Chondrocyte (in vitro differentiated cells): ENCODE measurements at regions not wholly inside any gene's neighbourhood (a gene's known extent, or its start where the extent isn't known, plus 50 kb on each side); places are given as distances from the start of the nearest gene placed in this dataset.

Experiments used
- DNase-seq: peaks from one replicate; pipeline ENCODE4 v3.0.0; 2021; ENCODE audit warnings: mixed read lengths, low spot score
- H3K27ac Mint-ChIP-seq: one replicate; pipeline ENCODE4 v1.8.0; 2021; ENCODE audit warnings: mild to moderate bottlenecking, moderate library complexity, mixed read lengths; ENCODE audit not compliant: unreplicated experiment
- H3K27me3 Mint-ChIP-seq: 2 replicates; pipeline ENCODE4 v1.8.0; 2021; ENCODE audit warnings: low read depth, mixed read lengths
- H3K36me3 Mint-ChIP-seq: 2 replicates; pipeline ENCODE4 v1.8.0; 2021; ENCODE audit warnings: low read depth, mixed read lengths
- H3K4me1 Mint-ChIP-seq: 2 replicates; pipeline ENCODE4 v1.8.0; 2021; ENCODE audit warnings: low read depth, mild to moderate bottlenecking, mixed read lengths
- H3K4me3 Mint-ChIP-seq: one replicate; pipeline ENCODE4 v1.8.0; 2021; ENCODE audit warnings: mild to moderate bottlenecking, moderate library complexity, mixed read lengths; ENCODE audit not compliant: unreplicated experiment
- H3K9me3 Mint-ChIP-seq: 2 replicates; pipeline ENCODE4 v1.8.0; 2021; ENCODE audit warnings: low read depth, mixed read lengths
- CTCF ChIP-seq: fragments of 200-600 bp; sonication (generic); IDR thresholded peaks from 2 replicates; pipeline ENCODE4 v1.5.0; 2021; ENCODE audit warnings: antibody characterized with exemption, mild to moderate bottlenecking, moderate library complexity

- H3K36me3 Mint-ChIP-seq, result no peaks in the 10 kb centered on the region
- no peak overlapping the region for H3K27ac Mint-ChIP-seq
- H3K9me3 Mint-ChIP-seq, result peaks cover 5% of the 10 kb centered on the region
- peak; percentile 44 for DNase-seq
- no peak overlapping the region for H3K4me3 Mint-ChIP-seq
- peaks cover 2% of the 10 kb centered on the region for H3K4me1 Mint-ChIP-seq
- TF ChIP-seq CTCF, result no peak
- H3K27me3 Mint-ChIP-seq, result peaks cover 7% of the 10 kb centered on the region
Observed at GRCh38 chr1:5776035-5776550, 216.1 kb downstream of the NPHP4 start.

- peaks cover 5% of the 10 kb centered on the region for H3K9me3 Mint-ChIP-seq
- peaks cover 5% of the 10 kb centered on the region for H3K4me1 Mint-ChIP-seq
- H3K27me3 Mint-ChIP-seq, result peaks cover 13% of the 10 kb centered on the region
- no peak overlapping the region for H3K27ac Mint-ChIP-seq
- no peak overlapping the region for H3K4me3 Mint-ChIP-seq
- no peak for DNase-seq
- H3K36me3 Mint-ChIP-seq, result no peaks in the 10 kb centered on the region
- TF ChIP-seq CTCF, result no peak
Observed at GRCh38 chr1:5774019-5774418, 218.2 kb downstream of the NPHP4 start.

GRCh38 chr1:5771788-5772187, 220.4 kb downstream of the NPHP4 start:
- Mint-ChIP-seq H3K4me1 (peaks cover 5% of the 10 kb centered on the region), H3K27ac (no peak overlapping the region), H3K27me3 (peaks cover 23% of the 10 kb centered on the region), H3K9me3 (no peaks in the 10 kb centered on the region), H3K36me3 (peaks cover 1% of the 10 kb centered on the region), H3K4me3 (no peak overlapping the region)
- TF ChIP-seq CTCF, result no peak
- DNase-seq, result no peak

GRCh38 chr1:5770981-5771765, 221.1 kb downstream of the NPHP4 start:
- Mint-ChIP-seq H3K36me3 (peaks cover 1% of the 10 kb centered on the region), H3K9me3 (no peaks in the 10 kb centered on the region), H3K27me3 (peaks cover 25% of the 10 kb centered on the region), H3K4me1 (peaks cover 5% of the 10 kb centered on the region), H3K4me3 (peak overlapping the region; percentile 55), H3K27ac (no peak overlapping the region)
- no peak for TF ChIP-seq CTCF
- DNase-seq, result no peak

GRCh38 chr1:5769760-5770159, 222.5 kb downstream of the NPHP4 start:
- Mint-ChIP-seq H3K36me3 (peaks cover 1% of the 10 kb centered on the region), H3K9me3 (no peaks in the 10 kb centered on the region), H3K27me3 (peaks cover 30% of the 10 kb centered on the region), H3K4me1 (peaks cover 5% of the 10 kb centered on the region), H3K27ac (no peak overlapping the region), H3K4me3 (no peak overlapping the region)
- TF ChIP-seq CTCF, result no peak
- no peak for DNase-seq
